Vagina (tissue), 2 donors: ENCODE measurements at regions not wholly inside any gene's neighbourhood (a gene's known extent, or its start where the extent isn't known, plus 50 kb on each side); places are given as distances from the start of the nearest gene placed in this dataset.

Experiments used
- DNase-seq, 2 donors: peaks; one replicate each; pipeline ENCODE4 v3.0.0-alpha.2; 2017; ENCODE audit errors: extremely low spot score in 2 of 2
- H3K27ac ChIP-seq: fragments of 200-600 bp; sonication (generic); one replicate; pipeline ENCODE4 v1.5.1; 2019
- H3K27me3 ChIP-seq: fragments of 200-600 bp; sonication (generic); one replicate; pipeline ENCODE4 v1.5.1; 2019
- H3K36me3 ChIP-seq, 2 donors: fragments of 200-600 bp; sonication (generic); one replicate each; pipeline ENCODE4 v1.5.1; 2017 to 2019
- H3K4me1 ChIP-seq: fragments of 200-600 bp; sonication (generic); one replicate; pipeline ENCODE4 v1.5.1; 2019
- H3K4me3 ChIP-seq, 2 donors: fragments of 200-600 bp; sonication (generic); 1 replicate in 1 of 2; 2 replicates in 1 of 2; pipeline ENCODE4 v1.5.1; 2016 to 2019
- H3K9me3 ChIP-seq: fragments of 200-600 bp; sonication (generic); one replicate; pipeline ENCODE4 v1.5.1; 2019
- CTCF ChIP-seq, 3 experiments: fragments of 450-650 bp in 2 of 3; fragments of 200-600 bp in 1 of 3; sonication (generic) in 1 of 3; IDR thresholded peaks; one replicate each; pipeline ENCODE4 v1.5.1; 2017 to 2019; ENCODE audit warnings: antibody characterized with exemption in 3 of 3, mild to moderate bottlenecking in 2 of 3, moderate library complexity in 2 of 3
- POLR2A ChIP-seq, 2 donors: fragments of 450-650 bp; IDR thresholded peaks; one replicate each; pipeline ENCODE4 v1.6.1; 2017; ENCODE audit warnings: antibody characterized with exemption in 2 of 2, mild to moderate bottlenecking in 2 of 2, moderate library complexity in 2 of 2
- POLR2AphosphoS5 ChIP-seq, 2 donors: sonication (generic); formaldehyde crosslinking; IDR thresholded peaks; one replicate each; pipeline ENCODE4 v1.9.0; 2017; ENCODE audit warnings: antibody characterized with exemption in 2 of 2, mild to moderate bottlenecking in 2 of 2, low read depth in 1 of 2; ENCODE audit not compliant: insufficient read depth in 1 of 2
- intact Hi-C: fragments of 100-400 bp; cut with DNase I; formaldehyde crosslinking; loops from one replicate; pipeline ENCODE4 v1.15.1; 2023

DNA sequence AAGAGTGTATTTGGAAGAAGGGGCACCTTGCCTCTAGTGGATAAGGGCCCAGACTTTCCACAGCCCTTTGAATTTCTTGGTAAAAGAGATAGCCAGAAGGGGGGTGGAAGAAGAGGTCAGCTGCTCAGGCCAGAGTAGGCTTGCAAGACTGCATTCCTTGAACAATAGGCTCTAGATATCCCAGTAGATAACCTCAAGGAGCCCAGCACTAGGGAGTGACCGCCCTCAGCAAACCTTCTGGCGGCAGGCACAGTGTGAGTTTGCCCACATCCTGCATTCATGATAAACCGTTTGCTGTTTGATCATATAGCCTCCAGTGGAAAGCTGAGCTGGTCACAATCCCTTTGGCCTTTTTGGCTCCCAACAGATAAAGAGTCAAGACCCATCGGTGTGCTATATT is 70.5 kb downstream of the NPY start:
- no peaks in the 10 kb centered on the region for H3K4me1 ChIP-seq
- TF ChIP-seq POLR2AphosphoS5 (IDR thresholded peaks at IDR 0.05; ENCODE audit: insufficient read depth in 1 of 2, low read depth in 1 of 2) (no peak), POLR2A (IDR thresholded peaks at IDR 0.05) (no peak)
- no peak overlapping the region for H3K27ac ChIP-seq
- no peaks in the 10 kb centered on the region for H3K9me3 ChIP-seq
- no peak overlapping the region for H3K4me3 ChIP-seq
- intact Hi-C loops, result no loop called here
- no peaks in the 10 kb centered on the region for H3K27me3 ChIP-seq
- DNase-seq, result no peak
- H3K36me3 ChIP-seq, result no peaks in the 10 kb centered on the region

GRCh38 chr7:24356718-24357386 is 72.9 kb downstream of the NPY start:
- no peak overlapping the region for H3K4me3 ChIP-seq
- H3K27ac ChIP-seq, result no peak overlapping the region
- no peak for DNase-seq
- H3K36me3 ChIP-seq, result no peaks in the 10 kb centered on the region
- no peak for TF ChIP-seq POLR2A (IDR thresholded peaks at IDR 0.05)
- no peak for TF ChIP-seq POLR2AphosphoS5 (IDR thresholded peaks at IDR 0.05; ENCODE audit: insufficient read depth in 1 of 2, low read depth in 1 of 2)
- no peak for TF ChIP-seq CTCF (IDR thresholded peaks at IDR 0.05)
- intact Hi-C loops, result no loop called here
- H3K4me1 ChIP-seq, result no peaks in the 10 kb centered on the region
- no peaks in the 10 kb centered on the region for H3K27me3 ChIP-seq
- H3K9me3 ChIP-seq, result no peaks in the 10 kb centered on the region

- H3K4me3 ChIP-seq, result no peak overlapping the region
- DNase-seq, result no peak
- TF ChIP-seq POLR2AphosphoS5 (IDR thresholded peaks at IDR 0.05; ENCODE audit: insufficient read depth in 1 of 2, low read depth in 1 of 2) (no peak), CTCF (IDR thresholded peaks at IDR 0.05) (no peak), POLR2A (IDR thresholded peaks at IDR 0.05) (no peak)
- intact Hi-C loops, result no loop called here
- H3K4me1 ChIP-seq, result no peaks in the 10 kb centered on the region
- no peaks in the 10 kb centered on the region for H3K9me3 ChIP-seq
- no peaks in the 10 kb centered on the region for H3K27me3 ChIP-seq
- H3K36me3 ChIP-seq, result no peaks in the 10 kb centered on the region
- no peak overlapping the region for H3K27ac ChIP-seq
Observed at GRCh38 chr7:24361001-24361400, 77.0 kb downstream of the NPY start.

DNA sequence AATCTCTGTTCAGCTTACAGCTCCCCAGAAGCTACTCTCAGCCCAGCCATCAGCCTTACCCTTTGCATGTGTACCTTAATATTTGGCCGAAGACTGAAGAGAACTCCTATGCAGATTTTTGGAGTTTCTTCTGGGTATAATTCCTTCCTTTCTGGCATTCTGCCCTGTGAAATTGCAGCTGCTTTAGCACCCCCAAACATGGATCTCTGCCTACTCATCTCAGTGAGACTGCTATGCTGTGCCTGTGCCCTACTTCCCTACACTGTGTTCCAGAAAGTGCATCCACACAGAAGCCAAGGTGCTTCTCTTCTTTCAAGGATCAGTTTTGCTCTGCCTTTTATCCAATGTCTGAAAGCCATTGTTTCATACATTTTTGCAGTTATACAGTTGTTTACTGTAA is 81.6 kb downstream of the NPY start:
- intact Hi-C loops, result no loop called here
- no peak for TF ChIP-seq POLR2AphosphoS5 (IDR thresholded peaks at IDR 0.05; ENCODE audit: insufficient read depth in 1 of 2, low read depth in 1 of 2)
- no peak for TF ChIP-seq POLR2A (IDR thresholded peaks at IDR 0.05)
- no peak for TF ChIP-seq CTCF (IDR thresholded peaks at IDR 0.05)
- Histone ChIP-seq H3K27ac (no peak overlapping the region), H3K9me3 (no peaks in the 10 kb centered on the region), H3K27me3 (no peaks in the 10 kb centered on the region), H3K36me3 (no peaks in the 10 kb centered on the region), H3K4me3 (no peak overlapping the region), H3K4me1 (no peaks in the 10 kb centered on the region)
- no peak for DNase-seq

- Histone ChIP-seq H3K36me3 (no peaks in the 10 kb centered on the region), H3K27me3 (no peaks in the 10 kb centered on the region), H3K4me1 (no peaks in the 10 kb centered on the region), H3K4me3 (no peak overlapping the region), H3K27ac (no peak overlapping the region), H3K9me3 (no peaks in the 10 kb centered on the region)
- intact Hi-C loops, result no loop called here
- TF ChIP-seq CTCF (IDR thresholded peaks at IDR 0.05) (no peak), POLR2A (IDR thresholded peaks at IDR 0.05) (no peak), POLR2AphosphoS5 (IDR thresholded peaks at IDR 0.05; ENCODE audit: insufficient read depth in 1 of 2, low read depth in 1 of 2) (no peak)
- no peak for DNase-seq
Observed at GRCh38 chr7:24366876-24367275, 82.9 kb downstream of the NPY start.
